NCI-H2171 treated with DMSO at 0.1 percent for 48 hours (cell line): ENCODE measurements at regions not wholly inside any gene's neighbourhood (a gene's known extent, or its start where the extent isn't known, plus 50 kb on each side); places are given as distances from the start of the nearest gene placed in this dataset.
"Not testable (repeated sequence)": the region's sequence is repeated elsewhere in the genome, so short reads cannot be mapped to it uniquely, and the experiment has no call there.

Experiments
- DNase-seq: peaks from one replicate; lab custom pipeline; 2025; lab: John Stamatoyannopoulos, UW

GRCh38 chrX:95974890-95975289 lies 709.8 kb upstream of the DIAPH2 start:
- no peak for DNase-seq

GRCh38 chrX:95995583-95995982 lies 689.1 kb upstream of the DIAPH2 start:
- no peak for DNase-seq

- no peak for DNase-seq
These were observed 688.3 kb upstream of the DIAPH2 start for GRCh38 chrX:95996294-95996693.

- no peak for DNase-seq
These were observed 682.2 kb upstream of the DIAPH2 start for GRCh38 chrX:96002431-96002830.

- DNase-seq = no peak
These were observed 680.3 kb upstream of the DIAPH2 start for GRCh38 chrX:96004386-96004785.

- no peak for DNase-seq
These were observed 678.4 kb upstream of the DIAPH2 start for GRCh38 chrX:96006281-96006680.

GRCh38 chrX:96027407-96027806 lies 657.2 kb upstream of the DIAPH2 start:
- DNase-seq = no peak

GRCh38 chrX:96052078-96052477 lies 632.6 kb upstream of the DIAPH2 start:
- no peak for DNase-seq

GRCh38 chrX:96081891-96082290 lies 602.8 kb upstream of the DIAPH2 start:
- DNase-seq = no peak

- DNase-seq = no peak
These were observed 590.0 kb upstream of the DIAPH2 start for GRCh38 chrX:96094616-96095015.

GRCh38 chrX:96098471-96098870 lies 586.2 kb upstream of the DIAPH2 start:
- DNase-seq = no peak

GRCh38 chrX:96102997-96103396 lies 581.6 kb upstream of the DIAPH2 start:
- peak; percentile 27 for DNase-seq

- DNase-seq = no peak
These were observed 572.0 kb upstream of the DIAPH2 start for GRCh38 chrX:96112689-96113088.

GRCh38 chrX:96126182-96126581 lies 558.5 kb upstream of the DIAPH2 start:
- no peak for DNase-seq

GRCh38 chrX:96128058-96128457 lies 556.6 kb upstream of the DIAPH2 start:
- not testable (repeated sequence) for DNase-seq

- DNase-seq = no peak
These were observed 543.8 kb upstream of the DIAPH2 start for GRCh38 chrX:96140796-96141195.

GRCh38 chrX:96147681-96148080 lies 537.0 kb upstream of the DIAPH2 start:
- DNase-seq = no peak

- DNase-seq = no peak
These were observed 514.0 kb upstream of the DIAPH2 start for GRCh38 chrX:96170626-96171025.

- DNase-seq = no peak
These were observed 507.7 kb upstream of the DIAPH2 start for GRCh38 chrX:96176921-96177320.

- DNase-seq = no peak
These were observed 503.0 kb upstream of the DIAPH2 start for GRCh38 chrX:96181605-96182004.

- DNase-seq = no peak
These were observed 502.3 kb upstream of the DIAPH2 start for GRCh38 chrX:96182366-96182765.

- no peak for DNase-seq
These were observed 501.3 kb upstream of the DIAPH2 start for GRCh38 chrX:96183391-96183790.

- no peak for DNase-seq
These were observed 500.8 kb upstream of the DIAPH2 start for GRCh38 chrX:96183843-96184242.

GRCh38 chrX:96204928-96205327 lies 479.7 kb upstream of the DIAPH2 start:
- DNase-seq = no peak

GRCh38 chrX:96211953-96212352 lies 472.7 kb upstream of the DIAPH2 start:
- DNase-seq = no peak
